GM06990 (cell line): ENCODE measurements at regions not wholly inside any gene's neighbourhood (a gene's known extent, or its start where the extent isn't known, plus 50 kb on each side); places are given as distances from the start of the nearest gene placed in this dataset.
"Not testable (repeated sequence)": the region's sequence is repeated elsewhere in the genome, so short reads cannot be mapped to it uniquely, and the experiment has no call there.

Experiments
- DNase-seq: peaks from one replicate; pipeline ENCODE4 v3.0.0-alpha.2; 2011; ENCODE audit not compliant: insufficient read length; ENCODE audit errors: extremely low read depth
- H3K27me3 ChIP-seq: replicated peaks from 2 replicates; pipeline ENCODE4 v1.6.0; 2011; ENCODE audit warnings: low read length; ENCODE audit not compliant: control insufficient read depth, insufficient read depth
- H3K36me3 ChIP-seq: 2 replicates; pipeline ENCODE4 v1.5.1; 2011; ENCODE audit warnings: low read length; ENCODE audit not compliant: control insufficient read depth, insufficient read depth
- H3K4me3 ChIP-seq: replicated peaks from 2 replicates; pipeline ENCODE4 v1.5.1; 2011; ENCODE audit warnings: low read depth, mild to moderate bottlenecking, control low read depth, low read length
- TF ChIP-seq, protein P1 (sequence below): IDR thresholded peaks from 2 replicates; pipeline ENCODE4 v1.5.1; 2011; ENCODE audit warnings: low read length, control low read depth, mild to moderate bottlenecking, inconsistent platforms; ENCODE audit not compliant: insufficient read depth, poor library complexity, severe bottlenecking

GRCh38 chr2:17460371-17461086 is 57.7 kb downstream of the RAD51AP2 start:
- Histone ChIP-seq H3K27me3 (no peaks in the 10 kb centered on the region), H3K4me3 (no peak overlapping the region), H3K36me3 (no peaks in the 10 kb centered on the region)
- TF ChIP-seq, protein P1, sequence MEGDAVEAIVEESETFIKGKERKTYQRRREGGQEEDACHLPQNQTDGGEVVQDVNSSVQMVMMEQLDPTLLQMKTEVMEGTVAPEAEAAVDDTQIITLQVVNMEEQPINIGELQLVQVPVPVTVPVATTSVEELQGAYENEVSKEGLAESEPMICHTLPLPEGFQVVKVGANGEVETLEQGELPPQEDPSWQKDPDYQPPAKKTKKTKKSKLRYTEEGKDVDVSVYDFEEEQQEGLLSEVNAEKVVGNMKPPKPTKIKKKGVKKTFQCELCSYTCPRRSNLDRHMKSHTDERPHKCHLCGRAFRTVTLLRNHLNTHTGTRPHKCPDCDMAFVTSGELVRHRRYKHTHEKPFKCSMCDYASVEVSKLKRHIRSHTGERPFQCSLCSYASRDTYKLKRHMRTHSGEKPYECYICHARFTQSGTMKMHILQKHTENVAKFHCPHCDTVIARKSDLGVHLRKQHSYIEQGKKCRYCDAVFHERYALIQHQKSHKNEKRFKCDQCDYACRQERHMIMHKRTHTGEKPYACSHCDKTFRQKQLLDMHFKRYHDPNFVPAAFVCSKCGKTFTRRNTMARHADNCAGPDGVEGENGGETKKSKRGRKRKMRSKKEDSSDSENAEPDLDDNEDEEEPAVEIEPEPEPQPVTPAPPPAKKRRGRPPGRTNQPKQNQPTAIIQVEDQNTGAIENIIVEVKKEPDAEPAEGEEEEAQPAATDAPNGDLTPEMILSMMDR = no peak
- no peak for DNase-seq

- H3K27me3 ChIP-seq = no peaks in the 10 kb centered on the region
- DNase-seq = no peak
- TF ChIP-seq, protein P1 = no peak
- H3K36me3 ChIP-seq = no peaks in the 10 kb centered on the region
- no peak overlapping the region for H3K4me3 ChIP-seq
Observed at GRCh38 chr2:17455343-17455742, 62.9 kb downstream of the RAD51AP2 start.

GRCh38 chr2:17446191-17446590 is 72.0 kb downstream of the RAD51AP2 start:
- not testable (repeated sequence) for H3K27me3 ChIP-seq, H3K4me3 ChIP-seq, H3K36me3 ChIP-seq, DNase-seq

DNA sequence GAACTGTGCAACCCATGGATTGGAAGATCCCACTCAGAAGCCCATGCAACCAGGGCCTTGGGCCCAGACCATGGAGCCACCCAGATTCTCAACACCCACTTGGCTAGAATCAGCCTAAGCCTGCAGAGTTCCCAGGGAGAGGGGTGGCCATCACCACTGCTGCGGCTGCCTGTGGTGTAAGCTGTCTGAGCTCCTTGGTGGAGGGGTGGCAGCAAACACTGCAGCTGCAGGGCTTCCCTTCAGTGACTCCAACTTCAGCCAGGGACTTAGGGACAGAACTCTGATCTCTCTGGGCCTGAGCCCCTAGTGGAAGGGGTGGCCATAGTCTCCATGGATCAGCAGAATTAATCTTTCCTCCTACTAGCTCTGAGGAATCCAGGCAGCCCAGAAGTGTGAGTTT is 72.5 kb downstream of the RAD51AP2 start:
- Histone ChIP-seq H3K36me3 (no peaks in the 10 kb centered on the region), H3K27me3 (no peaks in the 10 kb centered on the region), H3K4me3 (no peak overlapping the region)
- TF ChIP-seq, protein P1 = no peak
- DNase-seq = no peak

DNA sequence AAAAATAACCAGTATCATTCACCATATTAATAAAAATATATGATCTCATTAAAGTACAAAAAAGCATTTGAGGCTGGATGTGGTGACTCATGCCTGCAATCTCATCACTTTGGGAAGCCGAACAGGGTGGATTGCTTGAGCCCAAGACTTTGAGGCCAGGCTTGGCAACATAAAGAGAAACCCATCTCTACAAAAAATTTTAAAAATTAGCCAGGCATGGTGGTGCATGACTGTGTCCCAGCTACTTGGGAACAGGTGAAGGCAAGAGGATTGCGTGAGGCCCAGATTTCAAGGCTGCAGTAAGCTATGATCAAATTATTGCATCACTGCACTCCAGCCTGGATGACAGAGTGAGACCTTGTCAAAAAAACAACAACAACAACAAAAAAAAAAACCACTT is 75.9 kb downstream of the RAD51AP2 start:
- TF ChIP-seq, protein P1 = no peak
- no peak for DNase-seq
- H3K4me3 ChIP-seq = no peak overlapping the region
- H3K36me3 ChIP-seq = no peaks in the 10 kb centered on the region
- H3K27me3 ChIP-seq = no peaks in the 10 kb centered on the region

GRCh38 chr2:17441790-17442189 is 76.5 kb downstream of the RAD51AP2 start:
- DNase-seq = no peak
- H3K27me3 ChIP-seq = no peaks in the 10 kb centered on the region
- TF ChIP-seq, protein P1 = no peak
- H3K36me3 ChIP-seq = no peaks in the 10 kb centered on the region
- H3K4me3 ChIP-seq = no peak overlapping the region
